SK-N-SH treated with all-trans-retinoic acid at 6 μM for 48 hours (cell line): ENCODE measurements at regions not wholly inside any gene's neighbourhood (a gene's known extent, or its start where the extent isn't known, plus 50 kb on each side); places are given as distances from the start of the nearest gene placed in this dataset.

Source experiments
- ARNTL ChIP-seq: fragments of 450-650 bp; formaldehyde crosslinking; IDR thresholded peaks from 2 replicates; pipeline ENCODE4 v1.5.0; 2020; ENCODE audit warnings: low read depth, mild to moderate bottlenecking, moderate library complexity, borderline replicate concordance
- CSRNP3 ChIP-seq: fragments of 250-450 bp; sonication (Bioruptor Pico); IDR thresholded peaks from 2 replicates; pipeline ENCODE4 v1.5.1; 2021; ENCODE audit warnings: mild to moderate bottlenecking, moderate library complexity
- ESRRG ChIP-seq: fragments of 250-450 bp; sonication (Bioruptor Pico); IDR thresholded peaks from 2 replicates; pipeline ENCODE4 v1.6.1; 2021; ENCODE audit warnings: mild to moderate bottlenecking
- ISL1 ChIP-seq: fragments of 250-450 bp; sonication (Bioruptor Pico); IDR thresholded peaks from 2 replicates; pipeline ENCODE4 v2.1.2; 2022; ENCODE audit warnings: mild to moderate bottlenecking, moderate library complexity
- PATZ1 ChIP-seq: fragments of 250-450 bp; sonication (Bioruptor Pico); IDR thresholded peaks from 2 replicates; pipeline ENCODE4 v1.8.0; 2020; ENCODE audit warnings: mild to moderate bottlenecking, moderate library complexity, borderline replicate concordance
- RARB ChIP-seq: fragments of 250-450 bp; sonication (Bioruptor Pico); IDR thresholded peaks from 2 replicates; pipeline ENCODE4 v1.8.0; 2021; ENCODE audit warnings: mild to moderate bottlenecking, moderate library complexity
- TCF4 ChIP-seq: fragments of 250-450 bp; sonication (Bioruptor Pico); IDR thresholded peaks from 2 replicates; pipeline ENCODE4 v1.8.0; 2021; ENCODE audit warnings: mild to moderate bottlenecking, moderate library complexity, borderline replicate concordance
- ZFP3 ChIP-seq: fragments of 250-450 bp; sonication (Bioruptor Pico); IDR thresholded peaks from 2 replicates; pipeline ENCODE4 v1.5.0; 2020; ENCODE audit warnings: mild to moderate bottlenecking, moderate library complexity
- ZFP30 ChIP-seq: fragments of 450-650 bp; formaldehyde crosslinking; IDR thresholded peaks from 2 replicates; pipeline ENCODE4 v1.5.0; 2022; ENCODE audit warnings: mild to moderate bottlenecking, moderate library complexity

- TF ChIP-seq CSRNP3 (CRISPR knock-in tag) (no peak), TCF4 (CRISPR knock-in tag) (no peak), ESRRG (CRISPR knock-in tag) (no peak), ZFP3 (CRISPR knock-in tag) (no peak), ISL1 (CRISPR knock-in tag) (no peak), RARB (CRISPR knock-in tag) (no peak), ARNTL (CRISPR knock-in tag) (no peak), PATZ1 (CRISPR knock-in tag) (no peak), ZFP30 (no peak)
Measured at GRCh38 chr20:8953300-8953699, 115.6 kb upstream of the PLCB4 start.
